ENCODE measurements at regions not wholly inside any gene's neighbourhood (a gene's known extent, or its start where the extent isn't known, plus 50 kb on each side); places are given as distances from the start of the nearest gene placed in this dataset.

DNA sequence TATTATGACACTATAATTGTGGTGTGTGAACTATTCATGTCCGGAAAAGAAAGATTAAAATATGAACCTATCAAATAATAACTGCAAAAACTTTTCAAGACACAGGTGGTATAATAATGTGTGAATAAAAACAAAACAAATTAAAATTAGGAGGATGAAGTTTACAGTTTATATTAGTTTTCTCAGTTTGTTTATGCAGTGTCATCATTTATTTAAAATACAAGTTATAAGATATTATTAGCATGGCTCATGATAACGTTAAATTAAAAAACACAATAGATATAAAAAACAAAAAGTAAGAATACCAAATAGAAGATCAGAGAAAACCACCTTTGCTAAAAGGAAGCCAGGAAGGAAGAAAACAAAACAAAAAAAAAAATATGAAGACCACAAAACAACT is 963.8 kb upstream of the ALCAM start:
- Histone ChIP-seq H3K36me3 (replicated peaks; ENCODE audit: insufficient read depth, low read depth) (no peaks in the 10 kb centered on the region), H3K4me2 (no peak overlapping the region), H3K9me2 (replicated peaks; ENCODE audit: insufficient read depth) (no peaks in the 10 kb centered on the region), H3K9me3 (ENCODE audit: low read depth) (no peaks in the 10 kb centered on the region), H3K27ac (no peak overlapping the region), H3K4me1 (ENCODE audit: insufficient read depth) (no peaks in the 10 kb centered on the region), H3K79me2 (no peaks in the 10 kb centered on the region), H2AFZ (no peak overlapping the region), H4K20me1 (ENCODE audit: insufficient read depth, poor library complexity, severe bottlenecking) (no peaks in the 10 kb centered on the region), H3K4me3 (no peak overlapping the region), H3K27me3 (no peaks in the 10 kb centered on the region)
- DNase-seq (ENCODE audit: low spot score), result no peak
- 89% methylated on average over 2 of the region's 2 CpGs for WGBS (ENCODE audit: low lambda C conversion rate, missing lambda C conversion rate)
- TF ChIP-seq, protein P1, sequence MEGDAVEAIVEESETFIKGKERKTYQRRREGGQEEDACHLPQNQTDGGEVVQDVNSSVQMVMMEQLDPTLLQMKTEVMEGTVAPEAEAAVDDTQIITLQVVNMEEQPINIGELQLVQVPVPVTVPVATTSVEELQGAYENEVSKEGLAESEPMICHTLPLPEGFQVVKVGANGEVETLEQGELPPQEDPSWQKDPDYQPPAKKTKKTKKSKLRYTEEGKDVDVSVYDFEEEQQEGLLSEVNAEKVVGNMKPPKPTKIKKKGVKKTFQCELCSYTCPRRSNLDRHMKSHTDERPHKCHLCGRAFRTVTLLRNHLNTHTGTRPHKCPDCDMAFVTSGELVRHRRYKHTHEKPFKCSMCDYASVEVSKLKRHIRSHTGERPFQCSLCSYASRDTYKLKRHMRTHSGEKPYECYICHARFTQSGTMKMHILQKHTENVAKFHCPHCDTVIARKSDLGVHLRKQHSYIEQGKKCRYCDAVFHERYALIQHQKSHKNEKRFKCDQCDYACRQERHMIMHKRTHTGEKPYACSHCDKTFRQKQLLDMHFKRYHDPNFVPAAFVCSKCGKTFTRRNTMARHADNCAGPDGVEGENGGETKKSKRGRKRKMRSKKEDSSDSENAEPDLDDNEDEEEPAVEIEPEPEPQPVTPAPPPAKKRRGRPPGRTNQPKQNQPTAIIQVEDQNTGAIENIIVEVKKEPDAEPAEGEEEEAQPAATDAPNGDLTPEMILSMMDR (IDR thresholded peaks at IDR 0.05; ENCODE audit: poor library complexity), result no peak
- TF ChIP-seq EZH2phosphoT487 (IDR thresholded peaks at IDR 0.05; ENCODE audit: low read depth, severe bottlenecking, unreplicated experiment), result no peak
- no peak for TF ChIP-seq EZH2 (IDR thresholded peaks at IDR 0.05; ENCODE audit: borderline replicate concordance)

DNA sequence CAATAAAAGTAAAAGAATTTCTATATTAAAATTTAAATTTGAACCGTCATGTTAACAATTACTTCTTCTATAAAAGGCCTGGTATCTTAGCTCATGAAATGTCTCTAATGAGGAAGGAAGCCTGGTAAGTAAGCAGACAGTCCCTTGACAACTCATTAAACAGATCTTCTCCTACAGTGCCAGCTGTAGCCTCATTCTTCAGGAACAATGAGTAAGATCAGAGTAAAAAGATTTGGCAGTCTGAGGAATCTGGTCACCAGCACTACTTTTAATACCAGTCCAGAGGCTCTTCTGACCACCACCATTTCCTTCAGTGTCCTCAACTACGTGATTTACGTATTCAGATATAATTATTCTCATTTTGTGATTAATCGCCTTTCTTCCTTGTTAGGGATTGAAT is 955.0 kb upstream of the ALCAM start:
- H4K20me1 ChIP-seq (ENCODE audit: insufficient read depth, poor library complexity, severe bottlenecking), result no peaks in the 10 kb centered on the region
- TF ChIP-seq EZH2 (IDR thresholded peaks at IDR 0.05; ENCODE audit: borderline replicate concordance), result no peak
- no peak for TF ChIP-seq EZH2phosphoT487 (IDR thresholded peaks at IDR 0.05; ENCODE audit: low read depth, severe bottlenecking, unreplicated experiment)
- TF ChIP-seq, protein P1 (IDR thresholded peaks at IDR 0.05; ENCODE audit: poor library complexity), result no peak
- WGBS (ENCODE audit: low lambda C conversion rate, missing lambda C conversion rate), result 75% methylated on average over 4 of the region's 4 CpGs

DNA sequence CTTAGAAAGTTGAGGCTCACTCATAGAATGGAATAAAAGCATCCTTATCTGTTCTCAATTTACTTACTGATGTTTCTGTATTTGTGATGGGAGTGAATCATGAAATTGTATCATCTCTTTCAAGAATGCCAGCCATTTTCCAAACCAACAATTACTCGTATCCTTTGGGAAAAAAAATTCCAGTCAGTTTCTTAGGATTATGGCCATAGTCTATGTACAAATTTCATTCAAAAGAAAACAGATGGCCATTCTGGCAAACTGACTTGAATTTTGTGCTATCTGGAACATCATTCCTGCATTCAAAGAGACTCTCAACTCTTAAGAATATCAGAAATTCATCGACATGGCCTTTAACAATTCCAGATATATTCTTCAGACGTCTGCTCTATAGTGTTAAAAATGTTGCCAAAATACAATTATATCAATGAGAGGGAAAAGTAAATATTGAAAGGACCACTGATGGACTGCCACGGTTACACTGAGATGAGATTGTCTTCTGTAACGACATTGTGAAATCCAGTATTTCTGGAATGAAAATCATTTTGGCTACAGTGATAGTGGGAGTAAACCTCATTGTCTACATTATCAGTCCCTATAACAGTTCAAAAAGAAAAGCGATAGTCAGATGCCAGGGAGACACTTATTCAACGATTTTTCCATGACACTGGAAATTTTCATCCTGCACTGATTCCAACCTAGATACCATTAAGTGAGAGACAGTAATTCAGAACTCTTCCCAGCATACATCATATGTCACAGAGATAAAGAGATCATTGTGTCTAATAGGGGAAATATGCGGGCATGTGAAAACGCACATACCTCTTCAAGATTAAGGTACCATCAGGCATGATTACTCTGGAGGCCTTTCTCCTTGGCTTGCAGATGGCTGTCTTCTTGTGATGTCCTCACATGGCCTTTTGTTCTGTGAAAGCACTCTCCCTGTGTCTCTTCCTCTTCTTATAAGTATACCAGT is 953.8 kb upstream of the ALCAM start:
- TF ChIP-seq EZH2 (IDR thresholded peaks at IDR 0.05; ENCODE audit: borderline replicate concordance) (no peak), EZH2phosphoT487 (IDR thresholded peaks at IDR 0.05; ENCODE audit: low read depth, severe bottlenecking, unreplicated experiment) (no peak)
- TF ChIP-seq, protein P1 (IDR thresholded peaks at IDR 0.05; ENCODE audit: poor library complexity), result no peak
- Histone ChIP-seq H3K4me2 (no peak overlapping the region), H3K79me2 (no peaks in the 10 kb centered on the region), H3K27me3 (no peaks in the 10 kb centered on the region), H3K9me3 (ENCODE audit: low read depth) (no peaks in the 10 kb centered on the region), H3K4me1 (ENCODE audit: insufficient read depth) (no peaks in the 10 kb centered on the region), H2AFZ (no peak overlapping the region), H3K9me2 (replicated peaks; ENCODE audit: insufficient read depth) (no peaks in the 10 kb centered on the region), H3K27ac (no peak overlapping the region), H4K20me1 (ENCODE audit: insufficient read depth, poor library complexity, severe bottlenecking) (no peaks in the 10 kb centered on the region), H3K4me3 (no peak overlapping the region), H3K36me3 (replicated peaks; ENCODE audit: insufficient read depth, low read depth) (no peaks in the 10 kb centered on the region)
- DNase-seq (ENCODE audit: low spot score), result no peak
- WGBS (ENCODE audit: low lambda C conversion rate, missing lambda C conversion rate), result 88% methylated on average over 9 of the region's 9 CpGs

More for the DNA sequence above, 955.0 kb upstream of the ALCAM start:
- Histone ChIP-seq H3K9me2 (replicated peaks; ENCODE audit: insufficient read depth) (no peaks in the 10 kb centered on the region), H3K36me3 (replicated peaks; ENCODE audit: insufficient read depth, low read depth) (no peaks in the 10 kb centered on the region), H2AFZ (no peak overlapping the region), H3K9me3 (ENCODE audit: low read depth) (no peaks in the 10 kb centered on the region), H3K4me3 (no peak overlapping the region), H3K27me3 (no peaks in the 10 kb centered on the region), H3K4me1 (ENCODE audit: insufficient read depth) (no peaks in the 10 kb centered on the region), H3K4me2 (no peak overlapping the region), H3K79me2 (no peaks in the 10 kb centered on the region), H3K27ac (no peak overlapping the region)
- no peak for DNase-seq (ENCODE audit: low spot score)
